Breast epithelium (tissue), 4 donors: ENCODE measurements at regions not wholly inside any gene's neighbourhood (a gene's known extent, or its start where the extent isn't known, plus 50 kb on each side); places are given as distances from the start of the nearest gene placed in this dataset.

ENCODE experiments used
- DNase-seq, 2 donors: peaks; one replicate each; pipeline ENCODE4 v3.0.0-alpha.2; 2019; ENCODE audit warnings: low spot score in 2 of 2
- H3K27ac ChIP-seq, 2 donors: fragments of 200-600 bp; sonication (generic) in 1 of 2; one replicate each; pipeline ENCODE4 v1.5.1; 2016 to 2019; ENCODE audit warnings: mild to moderate bottlenecking in 1 of 2
- H3K27me3 ChIP-seq, 2 donors: fragments of 200-600 bp; sonication (generic) in 1 of 2; one replicate each; pipeline versions ENCODE4 v1.5.1 to v1.6.0; 2017 to 2019; ENCODE audit warnings: control low read depth in 1 of 2, mild to moderate bottlenecking in 1 of 2
- H3K36me3 ChIP-seq: fragments of 200-600 bp; one replicate; pipeline ENCODE4 v1.5.1; 2019
- H3K4me1 ChIP-seq, 2 donors: fragments of 200-600 bp; sonication (generic); one replicate each; pipeline ENCODE4 v1.5.1; 2016 to 2019; ENCODE audit warnings: control low read depth in 1 of 2
- H3K4me3 ChIP-seq, 3 donors: fragments of 200-600 bp; sonication (generic); 1 replicate in 2 of 3; 2 replicates in 1 of 3; pipeline ENCODE4 v1.5.1; 2016 to 2019; ENCODE audit warnings: mild to moderate bottlenecking in 3 of 3, moderate library complexity in 2 of 3
- H3K9me3 ChIP-seq, 2 donors: fragments of 200-600 bp; sonication (generic) in 1 of 2; one replicate each; pipeline ENCODE4 v1.5.1; 2016 to 2019; ENCODE audit warnings: control low read depth in 1 of 2
- POLR2A ChIP-seq: fragments of 450-650 bp; IDR thresholded peaks from one replicate; pipeline ENCODE4 v1.6.1; 2016; ENCODE audit warnings: antibody characterized with exemption, mild to moderate bottlenecking, moderate library complexity
- POLR2AphosphoS5 ChIP-seq, 3 donors: sonication (generic); formaldehyde crosslinking; IDR thresholded peaks; one replicate each; pipeline ENCODE4 v1.6.1; 2017; ENCODE audit warnings: antibody characterized with exemption in 3 of 3
- intact Hi-C: fragments of 100-400 bp; cut with DNase I; formaldehyde crosslinking; loops from one replicate; pipeline ENCODE4 v1.15.1; 2023; ENCODE audit warnings: low total_unique reads
- TF ChIP-seq, protein P1 (sequence below), 3 donors: fragments of 450-650 bp; IDR thresholded peaks; one replicate each; pipeline ENCODE4 v1.5.1; 2016 to 2017; ENCODE audit warnings: antibody characterized with exemption in 3 of 3, mild to moderate bottlenecking in 3 of 3, moderate library complexity in 3 of 3

- Histone ChIP-seq H3K4me1 (no peaks in the 10 kb centered on the region), H3K9me3 (no peaks in the 10 kb centered on the region), H3K4me3 (no peak overlapping the region), H3K27ac (no peak overlapping the region), H3K27me3 (no peaks in the 10 kb centered on the region), H3K36me3 (no peaks in the 10 kb centered on the region)
- intact Hi-C loops, result no loop called here
- no peak for DNase-seq
- TF ChIP-seq, protein P1, sequence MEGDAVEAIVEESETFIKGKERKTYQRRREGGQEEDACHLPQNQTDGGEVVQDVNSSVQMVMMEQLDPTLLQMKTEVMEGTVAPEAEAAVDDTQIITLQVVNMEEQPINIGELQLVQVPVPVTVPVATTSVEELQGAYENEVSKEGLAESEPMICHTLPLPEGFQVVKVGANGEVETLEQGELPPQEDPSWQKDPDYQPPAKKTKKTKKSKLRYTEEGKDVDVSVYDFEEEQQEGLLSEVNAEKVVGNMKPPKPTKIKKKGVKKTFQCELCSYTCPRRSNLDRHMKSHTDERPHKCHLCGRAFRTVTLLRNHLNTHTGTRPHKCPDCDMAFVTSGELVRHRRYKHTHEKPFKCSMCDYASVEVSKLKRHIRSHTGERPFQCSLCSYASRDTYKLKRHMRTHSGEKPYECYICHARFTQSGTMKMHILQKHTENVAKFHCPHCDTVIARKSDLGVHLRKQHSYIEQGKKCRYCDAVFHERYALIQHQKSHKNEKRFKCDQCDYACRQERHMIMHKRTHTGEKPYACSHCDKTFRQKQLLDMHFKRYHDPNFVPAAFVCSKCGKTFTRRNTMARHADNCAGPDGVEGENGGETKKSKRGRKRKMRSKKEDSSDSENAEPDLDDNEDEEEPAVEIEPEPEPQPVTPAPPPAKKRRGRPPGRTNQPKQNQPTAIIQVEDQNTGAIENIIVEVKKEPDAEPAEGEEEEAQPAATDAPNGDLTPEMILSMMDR (IDR thresholded peaks at IDR 0.05), result no peak
- TF ChIP-seq POLR2A, result no peak
- TF ChIP-seq POLR2AphosphoS5 (IDR thresholded peaks at IDR 0.05), result no peak
Observed at GRCh38 chr11:76298255-76298654, 82.7 kb downstream of the THAP12 start.

DNA sequence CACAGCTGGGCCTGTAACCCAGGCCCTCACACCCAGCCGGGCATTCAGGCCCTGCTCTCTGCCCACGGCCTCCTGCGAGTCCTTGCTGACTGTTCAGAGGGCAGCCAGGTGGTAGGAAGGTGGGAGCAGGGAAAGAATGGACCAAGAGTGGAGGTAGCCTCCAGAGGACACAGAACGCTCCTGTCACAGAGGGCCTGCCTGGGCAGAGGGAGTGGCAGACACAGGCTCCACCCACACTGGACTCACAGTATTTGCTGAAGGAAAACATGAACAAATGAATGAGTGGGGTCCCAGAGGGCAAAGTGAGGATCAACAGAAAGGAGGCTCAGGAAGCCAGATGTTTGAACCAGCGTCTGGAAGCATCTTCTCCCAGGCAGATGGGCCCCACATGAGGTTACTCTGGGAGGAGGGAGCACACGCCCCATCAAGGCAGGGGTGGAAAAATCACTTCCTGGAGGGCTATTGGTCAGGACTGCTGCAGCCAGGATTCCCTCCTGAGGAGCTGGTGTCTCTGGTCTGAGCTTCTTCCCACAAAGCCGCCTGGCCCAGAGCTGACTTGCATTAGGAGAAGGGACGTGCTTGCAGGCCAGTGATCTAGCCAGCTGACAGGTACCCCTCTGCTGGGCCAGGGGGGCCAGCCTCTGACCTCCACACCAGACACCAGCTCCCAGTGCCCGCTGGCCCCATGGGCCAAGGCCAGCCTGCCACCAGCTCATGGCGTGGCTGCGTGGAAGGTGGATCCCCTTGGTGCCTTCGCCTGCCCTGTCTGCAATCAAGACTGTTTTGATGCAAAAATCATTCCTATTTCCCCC lies 84.0 kb downstream of the THAP12 start:
- H3K27ac ChIP-seq, result no peak overlapping the region
- intact Hi-C loops, result no loop called here

DNA sequence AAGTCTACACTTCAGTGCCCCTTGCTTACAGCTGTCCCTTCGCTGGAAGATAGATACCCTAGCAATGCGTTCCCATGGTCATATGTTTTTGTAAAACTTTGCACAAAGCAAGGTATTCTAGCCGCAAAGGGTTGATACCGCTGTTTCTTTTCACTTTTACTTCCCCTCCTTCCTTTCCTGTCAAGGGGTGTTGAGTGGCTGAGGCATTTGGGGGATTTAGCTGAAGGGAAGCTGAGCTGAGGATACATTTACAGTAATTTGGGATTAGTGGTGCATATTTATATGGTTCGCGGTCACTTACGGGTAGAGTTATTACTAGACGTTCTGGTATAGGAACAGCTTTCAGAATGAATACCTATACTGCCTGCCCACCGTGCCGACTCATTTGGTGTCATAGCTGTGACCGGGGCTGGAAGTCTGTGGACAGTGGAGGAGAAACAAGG lies 86.9 kb upstream of the WNT11 start:
- no peak for DNase-seq
- Histone ChIP-seq H3K27ac (no peak overlapping the region), H3K4me3 (no peak overlapping the region), H3K9me3 (no peaks in the 10 kb centered on the region), H3K36me3 (no peaks in the 10 kb centered on the region), H3K4me1 (no peaks in the 10 kb centered on the region), H3K27me3 (no peaks in the 10 kb centered on the region)
- intact Hi-C loops, result no loop called here
- TF ChIP-seq POLR2A, result no peak
- no peak for TF ChIP-seq POLR2AphosphoS5 (IDR thresholded peaks at IDR 0.05)

More for the DNA sequence above, 84.0 kb downstream of the THAP12 start:
- Histone ChIP-seq H3K36me3 (no peaks in the 10 kb centered on the region), H3K9me3 (no peaks in the 10 kb centered on the region), H3K4me3 (no peak overlapping the region), H3K27me3 (no peaks in the 10 kb centered on the region), H3K4me1 (no peaks in the 10 kb centered on the region)
- no peak for TF ChIP-seq POLR2AphosphoS5 (IDR thresholded peaks at IDR 0.05)
- TF ChIP-seq, protein P1 (IDR thresholded peaks at IDR 0.05), result no peak
- TF ChIP-seq POLR2A, result no peak
- DNase-seq, result no peak

- Histone ChIP-seq H3K4me3 (no peak overlapping the region), H3K36me3 (no peaks in the 10 kb centered on the region), H3K9me3 (no peaks in the 10 kb centered on the region), H3K27ac (no peak overlapping the region), H3K27me3 (no peaks in the 10 kb centered on the region), H3K4me1 (no peaks in the 10 kb centered on the region)
- TF ChIP-seq POLR2A, result no peak
- no peak for TF ChIP-seq POLR2AphosphoS5 (IDR thresholded peaks at IDR 0.05)
- TF ChIP-seq, protein P1 (IDR thresholded peaks at IDR 0.05), result no peak
- DNase-seq, result no peak
- intact Hi-C loops, result no loop called here
Observed at GRCh38 chr11:76292583-76293188, 86.4 kb upstream of the WNT11 start.

- no peaks in the 10 kb centered on the region for H3K27me3 ChIP-seq
- no peak overlapping the region for H3K4me3 ChIP-seq
- intact Hi-C loops, result no loop called here
- H3K36me3 ChIP-seq, result no peaks in the 10 kb centered on the region
- no peaks in the 10 kb centered on the region for H3K9me3 ChIP-seq
- TF ChIP-seq POLR2A, result no peak
- TF ChIP-seq, protein P1 (IDR thresholded peaks at IDR 0.05), result no peak
- no peak for TF ChIP-seq POLR2AphosphoS5 (IDR thresholded peaks at IDR 0.05)
- no peak for DNase-seq
- no peaks in the 10 kb centered on the region for H3K4me1 ChIP-seq
- H3K27ac ChIP-seq, result no peak overlapping the region
Observed at GRCh38 chr11:76291576-76292526, 85.5 kb upstream of the WNT11 start.
